ENCODE measurements at regions not wholly inside any gene's neighbourhood (a gene's known extent, or its start where the extent isn't known, plus 50 kb on each side); places are given as distances from the start of the nearest gene placed in this dataset.
"Not testable (repeated sequence)": the region's sequence is repeated elsewhere in the genome, so short reads cannot be mapped to it uniquely, and the experiment has no call there.

- Histone ChIP-seq H3K4me1 (no peaks in the 10 kb centered on the region), H3K27me3 (ENCODE audit: low read depth) (no peaks in the 10 kb centered on the region), H3K27ac (no peak overlapping the region), H3K36me3 (no peaks in the 10 kb centered on the region), H3K9me3 (no peaks in the 10 kb centered on the region), H3K4me3 (no peak overlapping the region)
- no peak for ATAC-seq
- DNase-seq: no peak
- intact Hi-C loops (cut with DNase I): no loop called here
- TF ChIP-seq CTCF (IDR thresholded peaks at IDR 0.05): no peak
These were observed 181.2 kb upstream of the PKN2 start for GRCh38 chr1:88502886-88503285.

GRCh38 chr1:88503646-88504045 lies 180.4 kb upstream of the PKN2 start:
- Histone ChIP-seq H3K4me1 (no peaks in the 10 kb centered on the region), H3K4me3 (no peak overlapping the region), H3K27ac (no peak overlapping the region), H3K9me3 (no peaks in the 10 kb centered on the region), H3K36me3 (no peaks in the 10 kb centered on the region), H3K27me3 (ENCODE audit: low read depth) (no peaks in the 10 kb centered on the region)
- DNase-seq: no peak
- no peak for TF ChIP-seq CTCF (IDR thresholded peaks at IDR 0.05)
- ATAC-seq: no peak
- intact Hi-C loops (cut with DNase I): no loop called here

- no peak overlapping the region for H3K27ac ChIP-seq
- no peak overlapping the region for H3K4me3 ChIP-seq
- no peaks in the 10 kb centered on the region for H3K9me3 ChIP-seq
- DNase-seq (no peak), ATAC-seq (no peak)
- intact Hi-C loops (cut with DNase I): no loop called here
- TF ChIP-seq CTCF (IDR thresholded peaks at IDR 0.05): no peak
- H3K27me3 ChIP-seq (ENCODE audit: low read depth): no peaks in the 10 kb centered on the region
- no peaks in the 10 kb centered on the region for H3K4me1 ChIP-seq
- H3K36me3 ChIP-seq: no peaks in the 10 kb centered on the region
These were observed 179.5 kb upstream of the PKN2 start for GRCh38 chr1:88504601-88505000.

GRCh38 chr1:88509379-88509778 lies 174.7 kb upstream of the PKN2 start:
- Histone ChIP-seq H3K36me3 (no peaks in the 10 kb centered on the region), H3K27ac (no peak overlapping the region), H3K27me3 (ENCODE audit: low read depth) (no peaks in the 10 kb centered on the region), H3K4me1 (no peaks in the 10 kb centered on the region), H3K9me3 (no peaks in the 10 kb centered on the region), H3K4me3 (no peak overlapping the region)
- DNase-seq: no peak
- intact Hi-C loops (cut with DNase I): no loop called here
- ATAC-seq: no peak
- TF ChIP-seq CTCF (IDR thresholded peaks at IDR 0.05): no peak

- Histone ChIP-seq H3K36me3 (no peaks in the 10 kb centered on the region), H3K27ac (no peak overlapping the region), H3K9me3 (no peaks in the 10 kb centered on the region), H3K27me3 (ENCODE audit: low read depth) (no peaks in the 10 kb centered on the region), H3K4me1 (no peaks in the 10 kb centered on the region), H3K4me3 (no peak overlapping the region)
- ATAC-seq (no peak), DNase-seq (no peak)
- TF ChIP-seq CTCF (IDR thresholded peaks at IDR 0.05): no peak
- intact Hi-C loops (cut with DNase I): no loop called here
These were observed 169.5 kb upstream of the PKN2 start for GRCh38 chr1:88514544-88515060.

- H3K27me3 ChIP-seq (ENCODE audit: low read depth); H3K36me3 ChIP-seq; DNase-seq; H3K4me1 ChIP-seq; ATAC-seq; H3K4me3 ChIP-seq; intact Hi-C loops (cut with DNase I); H3K27ac ChIP-seq; H3K9me3 ChIP-seq: not testable (repeated sequence)
These were observed 166.6 kb upstream of the PKN2 start for GRCh38 chr1:88517499-88517898.
